ENCODE measurements at regions not wholly inside any gene's neighbourhood (a gene's known extent, or its start where the extent isn't known, plus 50 kb on each side); places are given as distances from the start of the nearest gene placed in this dataset.

GRCh38 chr18:60147323-60147722 is 225.3 kb downstream of the MC4R start:
- no peak for DNase-seq (ENCODE audit: low read depth in 4 of 4, low spot score in 3 of 4)

- DNase-seq (ENCODE audit: low read depth in 4 of 4, low spot score in 3 of 4) = no peak
Measured at GRCh38 chr18:60146220-60146960, 226.2 kb downstream of the MC4R start.

- DNase-seq (ENCODE audit: low read depth in 4 of 4, low spot score in 3 of 4) = no peak
Measured at GRCh38 chr18:60145776-60146175, 226.8 kb downstream of the MC4R start.

DNA sequence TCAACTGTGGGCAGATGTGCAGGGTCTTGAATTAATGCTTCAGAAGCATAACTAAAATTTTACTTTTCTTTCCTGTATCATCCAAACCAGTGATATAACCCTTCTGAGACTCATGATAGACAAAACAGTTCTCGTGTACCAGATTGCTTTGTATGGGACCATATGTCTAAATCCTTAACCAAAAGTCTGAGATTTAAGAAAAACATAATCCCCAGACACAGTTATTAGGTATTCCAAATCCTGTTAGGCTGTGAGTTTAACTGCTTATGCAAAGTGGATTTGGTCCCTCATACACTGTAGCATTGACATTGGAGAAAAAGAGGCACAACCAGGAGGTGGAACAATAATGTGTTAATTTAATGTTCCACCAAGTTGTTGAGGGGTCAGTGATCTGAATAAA is 235.0 kb downstream of the PMAIP1 start:
- DNase-seq (ENCODE audit: low read depth in 4 of 4, low spot score in 3 of 4) = no peak

DNA sequence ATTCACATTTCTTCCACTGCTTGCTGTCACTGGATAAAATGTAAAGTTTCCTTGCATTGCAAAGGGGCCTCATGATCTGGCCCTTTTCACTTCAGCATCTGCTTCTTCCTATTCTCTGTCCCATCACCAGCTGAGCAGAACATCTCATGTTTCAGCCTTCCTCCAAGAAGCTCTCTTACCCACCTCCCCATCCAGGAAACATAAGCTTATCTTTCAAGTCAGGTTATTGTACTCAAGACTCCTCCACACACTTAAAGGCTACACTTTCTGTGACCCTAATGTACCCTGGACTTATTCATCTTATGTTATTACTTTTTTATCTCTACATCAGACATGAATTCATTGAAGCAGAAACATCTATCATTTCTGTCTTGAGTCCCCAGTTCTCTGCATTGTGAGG is 230.5 kb downstream of the PMAIP1 start:
- DNase-seq (ENCODE audit: low read depth in 4 of 4, low spot score in 3 of 4) = peak in 3 of 4 donors; percentile 6 to 22 (median 7)

- no peak for DNase-seq (ENCODE audit: low read depth in 4 of 4, low spot score in 3 of 4)
Measured at GRCh38 chr18:60123031-60123430, 223.2 kb downstream of the PMAIP1 start.

DNA sequence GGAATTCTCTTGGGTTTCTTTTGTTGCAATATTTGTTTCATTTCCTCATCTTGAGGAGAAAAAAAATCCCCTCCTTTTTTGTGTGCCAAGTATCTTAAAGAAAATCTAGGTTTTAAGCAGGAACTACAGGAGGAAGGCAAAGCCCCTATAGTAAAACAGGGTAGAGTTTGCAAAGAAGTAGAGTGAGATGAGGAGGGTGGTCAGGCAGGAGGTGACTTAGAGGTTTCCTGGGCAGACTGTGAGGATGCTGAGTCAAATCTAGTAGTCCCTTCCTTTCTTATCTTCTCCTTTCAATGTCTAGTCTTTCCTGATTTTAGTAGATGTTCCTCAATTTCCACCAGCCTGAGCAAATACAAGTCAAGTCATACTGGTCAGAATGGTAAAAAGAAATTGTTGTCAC is 222.5 kb downstream of the PMAIP1 start:
- no peak for DNase-seq (ENCODE audit: low read depth in 4 of 4, low spot score in 3 of 4)

- DNase-seq (ENCODE audit: low read depth in 4 of 4, low spot score in 3 of 4) = no peak
Measured at GRCh38 chr18:60120231-60120750, 220.5 kb downstream of the PMAIP1 start.

- no peak for DNase-seq (ENCODE audit: low read depth in 4 of 4, low spot score in 3 of 4)
Measured at GRCh38 chr18:60117321-60117720, 217.5 kb downstream of the PMAIP1 start.

DNA sequence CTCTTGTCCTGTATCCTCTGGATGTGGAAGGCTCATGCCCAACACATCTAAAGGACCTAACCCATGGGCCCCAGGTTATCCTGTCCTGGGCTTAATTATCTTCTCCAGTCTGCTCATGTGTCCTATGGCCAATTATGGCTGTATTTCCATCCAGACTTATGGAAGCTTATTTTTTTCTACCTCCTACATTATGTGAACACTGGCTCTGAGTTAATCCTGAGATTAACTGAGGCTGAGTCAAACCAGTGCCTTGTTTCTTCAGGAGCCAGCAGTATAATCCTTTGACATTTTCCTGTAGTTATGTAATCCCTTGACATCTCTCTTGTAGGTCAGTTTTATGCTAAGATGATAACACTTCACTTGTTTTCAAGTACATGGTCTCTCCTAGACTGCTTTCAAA is 213.6 kb downstream of the PMAIP1 start:
- no peak for DNase-seq (ENCODE audit: low read depth in 4 of 4, low spot score in 3 of 4)

- no peak for DNase-seq (ENCODE audit: low read depth in 4 of 4, low spot score in 3 of 4)
Measured at GRCh38 chr18:60112369-60112768, 212.6 kb downstream of the PMAIP1 start.

- DNase-seq (ENCODE audit: low read depth in 4 of 4, low spot score in 3 of 4) = no peak
Measured at GRCh38 chr18:60111525-60111924, 211.7 kb downstream of the PMAIP1 start.

DNA sequence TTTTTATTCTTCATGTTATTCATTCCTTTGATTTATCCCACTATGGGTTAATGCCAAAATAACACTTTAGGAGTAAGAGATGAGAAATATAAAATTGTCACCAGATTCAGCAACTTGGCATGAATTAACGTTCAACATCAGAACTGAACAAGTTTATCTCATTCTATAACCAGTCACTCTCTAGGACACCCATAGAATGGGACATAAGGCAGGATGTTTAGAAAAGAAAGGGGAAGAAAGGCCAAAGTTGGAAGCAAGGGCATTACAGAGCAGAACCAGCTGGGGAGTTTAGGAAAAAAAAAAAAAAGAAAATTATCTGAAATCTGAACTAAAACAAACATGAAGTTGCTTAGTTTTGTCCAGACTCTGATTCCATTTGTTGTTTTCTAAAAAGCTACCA is 211.0 kb downstream of the PMAIP1 start:
- peak in 1 of 4 donors; percentile 7 for DNase-seq (ENCODE audit: low read depth in 4 of 4, low spot score in 3 of 4)

DNA sequence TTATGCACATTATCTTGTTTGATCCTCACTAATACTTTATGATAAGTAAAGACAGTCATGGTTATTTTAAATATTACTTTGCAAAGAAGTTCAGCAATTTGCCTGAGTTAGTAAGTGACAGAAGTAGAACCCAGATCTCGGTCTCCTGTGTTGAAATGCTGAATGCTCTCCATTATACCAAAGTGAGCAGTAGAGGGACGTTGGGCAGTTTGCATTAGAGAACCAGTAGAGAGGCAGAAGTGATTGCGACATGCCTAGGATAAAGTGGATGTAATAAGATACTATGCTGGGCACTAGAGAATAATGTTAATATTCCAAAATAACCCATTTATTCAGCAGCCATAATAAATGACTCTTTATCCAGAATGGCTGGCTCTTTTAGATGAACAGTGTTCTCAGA is 201.0 kb downstream of the PMAIP1 start:
- no peak for DNase-seq (ENCODE audit: low read depth in 4 of 4, low spot score in 3 of 4)

DNA sequence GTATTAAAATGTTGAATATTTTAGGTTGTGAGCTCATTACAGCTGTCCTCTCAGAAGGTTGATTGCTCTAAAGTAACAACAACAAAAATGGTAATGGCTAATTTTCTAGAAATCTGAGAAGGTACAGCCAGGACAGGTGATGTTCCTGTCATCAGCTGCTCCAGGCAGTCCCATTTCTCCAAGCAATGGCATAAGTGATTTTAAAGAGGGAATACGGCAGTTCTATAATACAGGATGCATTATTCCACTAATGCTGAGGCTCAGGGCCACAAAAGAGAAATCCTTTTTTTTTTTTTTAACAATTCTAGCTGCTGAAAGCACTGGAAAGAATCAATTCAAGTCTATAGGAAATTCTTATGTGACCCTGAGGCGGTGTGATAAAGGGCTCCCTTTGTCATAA is 199.9 kb downstream of the PMAIP1 start:
- DNase-seq (ENCODE audit: low read depth in 4 of 4, low spot score in 3 of 4) = no peak

GRCh38 chr18:60096428-60096827 is 196.6 kb downstream of the PMAIP1 start:
- DNase-seq (ENCODE audit: low read depth in 4 of 4, low spot score in 3 of 4) = no peak

DNA sequence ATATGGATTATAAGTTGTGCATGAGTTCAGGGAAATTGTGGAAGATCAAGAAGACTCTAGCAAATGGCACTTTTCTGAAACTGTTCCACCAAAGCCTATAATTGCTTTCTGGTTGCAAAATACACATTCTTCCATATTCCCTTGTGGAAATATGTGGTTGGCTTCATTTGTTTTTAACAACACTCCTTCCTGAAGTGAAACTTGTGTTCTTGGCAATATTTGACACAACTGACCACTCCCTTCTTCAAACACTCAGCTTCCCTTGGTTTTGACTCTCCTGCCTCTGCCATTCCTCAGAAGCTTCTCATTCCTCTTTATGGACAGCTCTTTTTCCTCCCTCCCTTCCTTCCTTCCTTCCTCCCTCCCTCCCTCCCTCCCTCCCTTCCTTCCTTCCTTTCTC is 192.3 kb downstream of the PMAIP1 start:
- no peak for DNase-seq (ENCODE audit: low read depth in 4 of 4, low spot score in 3 of 4)

GRCh38 chr18:60090170-60090569 is 190.4 kb downstream of the PMAIP1 start:
- peak in 1 of 4 donors; percentile 4 for DNase-seq (ENCODE audit: low read depth in 4 of 4, low spot score in 3 of 4)

DNA sequence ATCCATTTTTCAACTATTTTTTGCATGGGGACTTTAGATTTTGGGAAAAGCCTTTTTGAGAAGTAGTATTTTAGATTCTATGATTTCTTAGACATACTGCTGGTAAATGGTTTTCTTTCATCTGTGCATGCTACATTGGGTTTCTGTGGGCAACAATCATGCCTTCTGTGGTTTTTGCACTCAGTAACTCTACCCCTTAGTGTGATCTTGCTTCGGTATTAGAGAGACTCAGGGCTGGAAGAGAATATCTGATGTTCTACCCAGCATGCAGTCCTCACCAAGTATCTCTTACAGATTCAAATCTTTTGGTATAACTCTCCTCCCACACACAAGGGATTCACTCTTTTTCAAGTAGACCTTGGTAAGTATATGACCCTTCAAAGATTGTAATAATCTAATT is 183.0 kb downstream of the PMAIP1 start:
- no peak for DNase-seq (ENCODE audit: low read depth in 4 of 4, low spot score in 3 of 4)

GRCh38 chr18:60082282-60082681 is 182.5 kb downstream of the PMAIP1 start:
- DNase-seq (ENCODE audit: low read depth in 4 of 4, low spot score in 3 of 4) = no peak

GRCh38 chr18:60075477-60075876 is 175.7 kb downstream of the PMAIP1 start:
- no peak for DNase-seq (ENCODE audit: low read depth in 4 of 4, low spot score in 3 of 4)

DNA sequence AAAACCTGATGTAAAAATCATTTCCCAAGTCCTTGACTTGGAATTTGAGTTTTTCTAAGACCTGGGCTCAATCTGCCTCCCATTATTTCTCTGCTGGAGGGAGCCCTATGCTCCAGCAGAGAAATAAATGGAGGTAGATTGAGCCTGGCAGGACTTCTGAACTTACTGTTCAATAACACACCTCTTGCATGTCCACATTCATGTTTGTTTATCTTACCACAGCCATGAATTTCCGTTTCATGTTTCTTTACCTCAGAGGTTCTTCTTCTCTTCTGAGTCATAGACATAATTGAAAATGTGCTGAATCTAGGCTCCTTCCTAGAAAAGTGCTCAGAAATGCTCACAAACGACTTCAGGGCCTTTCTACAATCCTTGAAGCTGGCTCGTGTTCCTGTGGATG is 170.8 kb downstream of the PMAIP1 start:
- no peak for DNase-seq (ENCODE audit: low read depth in 4 of 4, low spot score in 3 of 4)

- no peak for DNase-seq (ENCODE audit: low read depth in 4 of 4, low spot score in 3 of 4)
Measured at GRCh38 chr18:60069145-60069544, 169.3 kb downstream of the PMAIP1 start.

Data from left renal pelvis (tissue), 4 donors.